Effector memory CD8-positive, alpha-beta T cell (primary cell): ENCODE measurements at regions not wholly inside any gene's neighbourhood (a gene's known extent, or its start where the extent isn't known, plus 50 kb on each side); places are given as distances from the start of the nearest gene placed in this dataset.
"Not testable (repeated sequence)": the region's sequence is repeated elsewhere in the genome, so short reads cannot be mapped to it uniquely, and the experiment has no call there.

ENCODE experiments used
- ATAC-seq: fragments of 150-1000 bp; cut with Tn5 transposase; replicated peaks from 2 replicates; pipeline ENCODE4 v1.10.0; 2021; ENCODE audit warnings: mild to moderate bottlenecking, moderate library complexity
- DNase-seq, 3 experiments: peaks; one replicate each; pipeline ENCODE4 v3.0.0; 2021
- H3K27ac Mint-ChIP-seq, 2 donors: one replicate each; pipeline ENCODE4 v1.8.0; 2022; ENCODE audit warnings: mild to moderate bottlenecking in 2 of 2, mixed read lengths in 2 of 2, moderate library complexity in 2 of 2
- H3K27me3 Mint-ChIP-seq, 2 donors: one replicate each; pipeline ENCODE4 v1.8.0; 2022; ENCODE audit warnings: mixed read lengths in 2 of 2
- H3K36me3 Mint-ChIP-seq: one replicate; pipeline ENCODE4 v1.8.0; 2022; ENCODE audit warnings: mild to moderate bottlenecking, moderate library complexity, mixed read lengths; ENCODE audit not compliant: insufficient read depth
- H3K4me1 Mint-ChIP-seq, 2 donors: one replicate each; pipeline ENCODE4 v1.8.0; 2022; ENCODE audit warnings: low read depth in 2 of 2, mixed read lengths in 2 of 2
- H3K4me3 Mint-ChIP-seq, 2 donors: one replicate each; pipeline ENCODE4 v1.8.0; 2022; ENCODE audit warnings: mild to moderate bottlenecking in 2 of 2, mixed read lengths in 2 of 2, moderate library complexity in 2 of 2
- H3K9me3 Mint-ChIP-seq, 2 donors: one replicate each; pipeline ENCODE4 v1.8.0; 2022; ENCODE audit warnings: mixed read lengths in 2 of 2

DNA sequence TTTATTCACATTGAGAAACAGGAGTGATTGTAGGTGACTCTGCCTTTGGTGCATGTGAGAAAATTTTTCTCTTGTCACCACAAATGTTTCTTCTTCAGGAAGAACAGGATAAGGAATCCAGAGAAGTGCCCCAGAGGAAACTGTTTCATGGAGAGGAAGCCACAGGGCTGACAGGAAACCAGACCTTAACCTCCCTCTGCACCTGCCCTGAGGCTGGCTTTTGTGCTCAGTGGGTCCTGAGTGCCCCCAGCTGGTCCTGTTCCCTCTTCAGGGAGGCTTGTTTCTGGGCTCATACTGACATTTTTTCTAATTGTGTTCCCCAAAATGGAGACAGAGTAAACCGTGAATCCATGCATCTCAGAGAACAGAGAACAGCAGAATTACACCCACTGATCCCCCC lies 546.3 kb downstream of the GOLGA6L6 start:
- DNase-seq, H3K4me1 Mint-ChIP-seq, H3K4me3 Mint-ChIP-seq, H3K27me3 Mint-ChIP-seq, H3K27ac Mint-ChIP-seq, H3K36me3 Mint-ChIP-seq, ATAC-seq: not testable (repeated sequence)
- H3K9me3 Mint-ChIP-seq, result peaks cover 0 to 18% of the 10 kb centered on the region in 2 donors

DNA sequence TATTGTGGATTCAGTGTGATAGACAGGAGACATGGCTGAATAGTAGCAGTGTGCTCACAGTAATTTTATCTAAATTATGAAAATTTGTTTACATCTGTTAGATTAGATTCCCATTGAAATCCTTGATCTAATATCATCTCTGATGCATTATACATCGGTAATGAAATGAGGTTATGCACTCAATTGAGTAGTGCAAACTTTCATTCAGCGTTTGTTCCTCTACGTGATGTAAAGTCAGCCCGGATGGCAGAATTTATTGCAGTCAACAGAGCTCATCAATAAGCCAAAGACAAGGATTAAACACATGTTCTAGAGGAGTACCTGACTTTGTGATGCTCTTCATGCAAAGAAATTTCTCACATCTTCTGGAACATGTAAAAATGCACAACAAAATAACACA lies 549.2 kb downstream of the GOLGA6L6 start:
- H3K9me3 Mint-ChIP-seq, result peaks cover 3 to 18% of the 10 kb centered on the region in 2 donors
- ATAC-seq (no peak), DNase-seq (no peak)
- no peaks in the 10 kb centered on the region for H3K4me1 Mint-ChIP-seq
- no peaks in the 10 kb centered on the region for H3K36me3 Mint-ChIP-seq
- H3K27me3 Mint-ChIP-seq, result no peaks in the 10 kb centered on the region
- H3K4me3 Mint-ChIP-seq, result no peak overlapping the region
- H3K27ac Mint-ChIP-seq, result no peak overlapping the region

- no peaks in the 10 kb centered on the region for H3K4me1 Mint-ChIP-seq
- no peak for ATAC-seq
- no peak overlapping the region for H3K4me3 Mint-ChIP-seq
- peaks cover 6 to 18% of the 10 kb centered on the region in 2 donors for H3K9me3 Mint-ChIP-seq
- no peak for DNase-seq
- H3K36me3 Mint-ChIP-seq, result no peaks in the 10 kb centered on the region
- no peak overlapping the region for H3K27ac Mint-ChIP-seq
- H3K27me3 Mint-ChIP-seq, result no peaks in the 10 kb centered on the region
These were observed 553.4 kb downstream of the GOLGA6L6 start for GRCh38 chr15:19988094-19988660.

DNA sequence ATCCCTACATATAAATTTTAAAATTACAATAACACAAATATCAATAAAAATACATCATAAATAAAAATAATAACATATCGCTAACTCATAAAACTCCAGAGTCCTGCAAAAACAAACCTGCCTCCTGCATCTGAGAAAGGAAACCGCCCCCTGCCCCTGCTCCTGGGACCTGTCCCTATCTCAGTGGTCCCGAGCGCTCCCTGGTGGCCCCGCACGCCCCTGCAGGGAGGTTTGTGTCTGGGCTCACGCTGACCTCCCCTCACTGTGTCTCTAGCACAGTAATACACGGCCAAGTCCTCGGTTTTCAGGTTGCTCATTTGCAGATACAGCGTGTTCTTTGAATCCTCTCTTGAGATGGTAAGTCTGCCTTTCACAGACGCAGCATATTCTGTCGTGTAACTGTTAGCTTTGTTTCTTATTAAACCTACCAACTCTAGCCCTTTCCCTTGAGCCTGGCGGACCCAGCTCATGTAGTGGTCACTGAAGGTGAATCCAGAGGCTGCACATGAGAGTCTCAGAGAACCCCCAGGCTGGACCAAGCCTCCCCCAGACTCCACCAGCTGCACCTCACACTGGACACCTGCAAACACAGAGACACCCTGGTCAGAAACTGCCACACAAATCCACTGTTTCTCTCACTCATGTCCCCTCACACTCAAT lies 554.1 kb downstream of the GOLGA6L6 start:
- peaks cover 6 to 18% of the 10 kb centered on the region in 2 donors for H3K9me3 Mint-ChIP-seq
- H3K27me3 Mint-ChIP-seq, result no peaks in the 10 kb centered on the region
- DNase-seq (no peak), ATAC-seq (no peak)
- H3K4me1 Mint-ChIP-seq, result no peaks in the 10 kb centered on the region
- H3K36me3 Mint-ChIP-seq, result no peaks in the 10 kb centered on the region
- H3K4me3 Mint-ChIP-seq, result no peak overlapping the region
- no peak overlapping the region for H3K27ac Mint-ChIP-seq

GRCh38 chr15:19984101-19984500 lies 557.5 kb downstream of the GOLGA6L6 start:
- Mint-ChIP-seq H3K36me3 (no peaks in the 10 kb centered on the region), H3K9me3 (peaks cover 0 to 6% of the 10 kb centered on the region in 2 donors), H3K27me3 (no peaks in the 10 kb centered on the region), H3K4me1 (no peaks in the 10 kb centered on the region), H3K27ac (no peak overlapping the region), H3K4me3 (no peak overlapping the region)
- DNase-seq (no peak), ATAC-seq (no peak)

DNA sequence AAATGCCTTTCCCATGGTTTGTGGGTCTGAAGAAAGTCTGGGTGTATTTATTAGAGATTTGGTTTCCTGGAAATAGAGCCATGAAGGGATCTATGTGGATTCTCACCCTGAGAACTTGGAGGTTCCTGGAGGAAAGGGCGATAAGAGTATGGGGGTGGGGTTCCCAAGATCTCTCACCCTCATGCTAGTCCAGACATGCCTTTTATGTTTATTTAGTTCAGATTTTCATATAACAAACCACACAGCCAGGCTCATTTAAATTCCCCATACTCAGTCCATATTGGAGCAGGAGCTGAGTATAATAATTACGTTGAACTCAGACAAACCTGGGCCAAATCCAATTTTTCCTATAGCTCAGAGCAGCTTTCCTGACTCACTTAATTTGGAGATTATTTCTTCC lies 566.6 kb downstream of the GOLGA6L6 start:
- DNase-seq (no peak), ATAC-seq (no peak)
- Mint-ChIP-seq H3K9me3 (peaks cover 0 to 13% of the 10 kb centered on the region in 2 donors), H3K36me3 (no peaks in the 10 kb centered on the region), H3K4me1 (no peaks in the 10 kb centered on the region), H3K27ac (no peak overlapping the region), H3K4me3 (no peak overlapping the region), H3K27me3 (no peaks in the 10 kb centered on the region)

DNA sequence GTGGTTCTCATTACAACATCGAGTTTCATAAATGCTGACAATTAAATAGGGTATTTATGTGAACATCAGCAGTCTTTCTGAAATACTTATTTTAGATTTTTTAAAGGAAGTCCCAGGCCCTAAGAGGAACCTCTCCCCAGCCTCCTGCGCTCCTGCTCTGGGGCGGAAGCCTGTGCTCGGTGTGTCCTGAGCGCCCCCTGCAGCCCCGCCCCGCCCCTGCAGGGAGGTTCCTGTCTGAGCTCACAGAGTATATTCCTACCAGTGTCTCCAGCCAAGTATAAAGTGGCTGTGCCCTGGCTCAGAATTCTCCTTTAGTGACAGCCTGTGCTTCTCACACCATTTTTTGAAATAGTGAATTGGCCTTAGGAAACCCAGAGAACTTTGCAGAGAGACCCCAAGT lies 567.9 kb downstream of the GOLGA6L6 start:
- Mint-ChIP-seq H3K36me3 (no peaks in the 10 kb centered on the region), H3K9me3 (peaks cover 0 to 13% of the 10 kb centered on the region in 2 donors), H3K4me3 (no peak overlapping the region), H3K4me1 (no peaks in the 10 kb centered on the region), H3K27me3 (no peaks in the 10 kb centered on the region), H3K27ac (no peak overlapping the region)
- ATAC-seq (no peak), DNase-seq (no peak)

- H3K36me3 Mint-ChIP-seq, H3K4me1 Mint-ChIP-seq, ATAC-seq, H3K27me3 Mint-ChIP-seq, H3K27ac Mint-ChIP-seq, H3K4me3 Mint-ChIP-seq: not testable (repeated sequence)
- H3K9me3 Mint-ChIP-seq, result peaks cover 3 to 11% of the 10 kb centered on the region in 2 donors
- DNase-seq, result peak in 1 of 3 experiments; percentile 3
These were observed 569.0 kb downstream of the GOLGA6L6 start for GRCh38 chr15:19972582-19972981.

DNA sequence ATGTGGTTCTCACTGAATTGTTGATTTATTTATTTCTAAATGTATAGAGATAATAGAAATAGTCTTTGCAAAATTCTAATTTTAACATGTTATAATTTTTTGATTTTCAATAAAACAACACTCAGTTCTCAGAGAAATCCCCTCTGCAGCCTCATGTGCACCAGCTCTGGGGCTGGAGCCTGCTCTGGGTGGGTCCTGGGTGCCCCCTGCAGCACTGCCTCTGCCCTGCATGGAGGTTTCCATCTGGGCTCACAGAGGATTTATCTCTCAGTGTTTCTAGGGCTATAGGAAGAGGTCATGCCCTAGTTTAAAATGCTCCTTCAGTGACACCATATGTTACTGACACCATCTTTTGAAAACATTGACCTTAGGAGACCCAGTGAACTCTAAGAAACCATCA lies 576.0 kb downstream of the GOLGA6L6 start:
- ATAC-seq, H3K27ac Mint-ChIP-seq, H3K4me1 Mint-ChIP-seq, H3K4me3 Mint-ChIP-seq, DNase-seq, H3K36me3 Mint-ChIP-seq, H3K27me3 Mint-ChIP-seq, H3K9me3 Mint-ChIP-seq: not testable (repeated sequence)

GRCh38 chr15:19964480-19964879 lies 577.1 kb downstream of the GOLGA6L6 start:
- not testable (repeated sequence) for H3K4me3 Mint-ChIP-seq, DNase-seq, H3K36me3 Mint-ChIP-seq, H3K27me3 Mint-ChIP-seq, ATAC-seq, H3K27ac Mint-ChIP-seq, H3K4me1 Mint-ChIP-seq
- peaks cover 8 to 10% of the 10 kb centered on the region in 2 donors for H3K9me3 Mint-ChIP-seq

DNA sequence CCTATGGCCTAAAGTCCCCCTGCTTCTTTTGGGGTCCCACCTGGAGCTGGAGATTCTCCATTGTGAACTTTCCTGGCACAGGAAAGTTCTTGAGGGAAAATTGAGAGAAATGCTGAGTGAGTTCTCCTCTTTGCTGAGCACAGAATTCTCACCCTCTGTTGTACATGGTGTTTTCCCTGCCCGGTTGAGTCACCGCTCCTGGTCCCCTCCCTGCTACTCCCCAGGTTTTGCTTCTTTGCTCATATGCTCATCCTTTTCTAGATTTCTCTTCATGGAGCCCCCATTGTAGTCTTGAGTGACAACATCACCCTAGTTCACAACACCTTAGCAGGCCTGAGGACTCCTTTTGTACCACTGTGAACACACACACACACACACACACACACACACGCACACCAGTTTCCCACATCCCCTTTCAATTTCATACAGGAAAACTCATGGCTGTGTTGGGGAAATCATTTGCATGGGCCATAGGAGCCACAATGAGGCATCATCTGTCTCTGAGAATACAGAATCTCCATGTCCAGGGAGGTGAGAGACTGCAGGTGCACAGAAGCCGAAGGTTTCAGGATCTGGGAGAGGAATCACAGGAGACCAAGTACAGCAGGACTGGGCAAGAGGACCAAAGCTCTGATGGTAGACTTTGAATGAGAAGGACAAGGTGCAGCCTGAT lies 585.3 kb downstream of the GOLGA6L6 start:
- H3K4me3 Mint-ChIP-seq, result no peak overlapping the region
- H3K9me3 Mint-ChIP-seq, result peaks cover 12 to 19% of the 10 kb centered on the region in 2 donors
- H3K36me3 Mint-ChIP-seq, result no peaks in the 10 kb centered on the region
- DNase-seq, result no peak
- no peaks in the 10 kb centered on the region for H3K27me3 Mint-ChIP-seq
- H3K27ac Mint-ChIP-seq, result no peak overlapping the region
- peaks cover 0 to 1% of the 10 kb centered on the region in 2 donors for H3K4me1 Mint-ChIP-seq
- ATAC-seq, result no peak

GRCh38 chr15:19944261-19944888 lies 597.2 kb downstream of the GOLGA6L6 start:
- Mint-ChIP-seq H3K36me3 (no peaks in the 10 kb centered on the region), H3K9me3 (peaks cover 1 to 15% of the 10 kb centered on the region in 2 donors), H3K4me3 (no peak overlapping the region), H3K27ac (no peak overlapping the region), H3K27me3 (no peaks in the 10 kb centered on the region), H3K4me1 (no peaks in the 10 kb centered on the region)
- DNase-seq, result no peak
- ATAC-seq, result no peak

DNA sequence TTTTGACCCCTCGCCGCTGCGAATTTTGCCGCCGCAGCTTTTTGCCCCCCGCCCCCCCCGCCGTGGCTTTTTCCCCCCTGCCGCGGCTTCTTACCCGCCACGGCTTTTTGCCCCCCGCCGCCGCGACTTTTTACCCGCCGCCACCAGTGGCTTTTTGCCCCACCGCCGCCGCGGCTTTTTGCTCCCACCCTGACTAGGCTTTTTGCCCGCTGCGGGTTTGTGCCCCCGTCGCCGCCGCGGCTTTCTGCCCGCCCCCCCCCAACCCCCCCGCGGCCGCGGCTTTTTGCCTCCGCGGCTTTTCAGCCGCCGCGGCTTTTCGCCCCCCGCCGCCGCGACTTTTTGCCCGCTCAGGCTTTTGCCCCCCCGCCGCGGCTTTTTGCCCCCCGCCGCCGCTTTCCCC lies 598.1 kb downstream of the GOLGA6L6 start:
- H3K36me3 Mint-ChIP-seq, result no peaks in the 10 kb centered on the region
- H3K9me3 Mint-ChIP-seq, result peaks cover 1 to 15% of the 10 kb centered on the region in 2 donors
- H3K27me3 Mint-ChIP-seq, result no peaks in the 10 kb centered on the region
- ATAC-seq, result no peak
- DNase-seq, result no peak
- no peak overlapping the region for H3K4me3 Mint-ChIP-seq
- H3K27ac Mint-ChIP-seq, result no peak overlapping the region
- no peaks in the 10 kb centered on the region for H3K4me1 Mint-ChIP-seq

DNA sequence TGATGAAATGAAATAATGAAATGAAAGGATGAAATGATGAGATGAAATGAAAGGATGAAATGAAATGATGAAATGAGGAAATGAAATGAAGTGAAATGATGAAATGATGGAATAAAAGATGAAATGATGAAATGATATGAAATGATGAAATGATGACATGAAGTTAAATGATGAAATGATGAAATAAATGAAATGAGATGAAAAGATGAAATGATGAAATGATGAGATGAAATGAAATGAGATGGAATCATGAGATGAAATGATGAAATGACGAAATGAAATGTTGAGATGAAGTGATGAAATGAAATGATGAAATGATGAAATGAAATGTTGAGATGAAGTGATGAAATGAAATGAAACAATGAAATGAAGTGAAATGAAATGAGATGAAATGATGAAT lies 638.3 kb downstream of the GOLGA6L6 start:
- not testable (repeated sequence) for H3K4me3 Mint-ChIP-seq, H3K36me3 Mint-ChIP-seq, H3K27me3 Mint-ChIP-seq, DNase-seq, H3K27ac Mint-ChIP-seq, ATAC-seq, H3K4me1 Mint-ChIP-seq
- peaks cover 17 to 20% of the 10 kb centered on the region in 2 donors for H3K9me3 Mint-ChIP-seq
